ENCODE measurements at regions not wholly inside any gene's neighbourhood (a gene's known extent, or its start where the extent isn't known, plus 50 kb on each side); places are given as distances from the start of the nearest gene placed in this dataset.

DNA sequence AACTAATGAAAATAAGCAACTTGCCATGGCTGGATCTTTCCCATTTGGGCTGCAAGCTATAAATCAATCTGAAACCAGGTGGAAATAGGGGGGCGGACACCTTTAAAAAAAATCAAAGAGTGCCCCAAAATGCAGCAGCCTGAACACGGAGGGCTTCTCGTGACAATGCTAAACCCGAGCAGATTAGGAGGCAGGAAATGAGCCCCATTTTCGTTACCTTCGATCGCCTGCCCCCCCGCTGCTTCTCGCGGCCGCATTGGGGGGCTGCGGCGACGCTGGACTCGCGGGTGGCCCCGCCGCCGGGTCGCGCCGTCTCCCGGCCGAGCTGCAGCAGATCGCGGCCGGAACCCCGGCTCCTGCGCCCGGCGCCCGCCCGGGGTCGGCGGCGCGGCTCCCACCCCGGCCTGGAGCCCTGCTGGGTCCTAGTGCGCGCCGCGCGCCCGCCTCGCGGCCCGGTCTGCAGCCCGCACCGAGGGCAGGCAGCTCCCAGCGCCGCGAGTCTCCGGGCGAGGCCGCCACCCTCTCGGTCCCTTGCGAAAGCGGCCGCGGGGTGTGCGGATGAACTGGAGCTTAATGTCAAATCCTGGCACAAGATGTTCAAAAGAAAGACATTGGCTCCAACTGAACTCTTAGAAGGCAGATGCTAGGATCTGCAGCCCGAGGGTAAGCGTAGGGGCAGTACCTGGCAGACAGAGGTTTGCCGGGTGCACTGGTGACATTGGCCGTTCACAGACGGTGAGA is 201.9 kb upstream of the FOXN3 start:
- TF ChIP-seq, protein P1, sequence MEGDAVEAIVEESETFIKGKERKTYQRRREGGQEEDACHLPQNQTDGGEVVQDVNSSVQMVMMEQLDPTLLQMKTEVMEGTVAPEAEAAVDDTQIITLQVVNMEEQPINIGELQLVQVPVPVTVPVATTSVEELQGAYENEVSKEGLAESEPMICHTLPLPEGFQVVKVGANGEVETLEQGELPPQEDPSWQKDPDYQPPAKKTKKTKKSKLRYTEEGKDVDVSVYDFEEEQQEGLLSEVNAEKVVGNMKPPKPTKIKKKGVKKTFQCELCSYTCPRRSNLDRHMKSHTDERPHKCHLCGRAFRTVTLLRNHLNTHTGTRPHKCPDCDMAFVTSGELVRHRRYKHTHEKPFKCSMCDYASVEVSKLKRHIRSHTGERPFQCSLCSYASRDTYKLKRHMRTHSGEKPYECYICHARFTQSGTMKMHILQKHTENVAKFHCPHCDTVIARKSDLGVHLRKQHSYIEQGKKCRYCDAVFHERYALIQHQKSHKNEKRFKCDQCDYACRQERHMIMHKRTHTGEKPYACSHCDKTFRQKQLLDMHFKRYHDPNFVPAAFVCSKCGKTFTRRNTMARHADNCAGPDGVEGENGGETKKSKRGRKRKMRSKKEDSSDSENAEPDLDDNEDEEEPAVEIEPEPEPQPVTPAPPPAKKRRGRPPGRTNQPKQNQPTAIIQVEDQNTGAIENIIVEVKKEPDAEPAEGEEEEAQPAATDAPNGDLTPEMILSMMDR (IDR thresholded peaks at IDR 0.05; ENCODE audit: unreplicated experiment): no peak
- H3K36me3 Mint-ChIP-seq: no peaks in the 10 kb centered on the region
- H3K27me3 Mint-ChIP-seq (ENCODE audit: low read depth): no peaks in the 10 kb centered on the region
- H3K4me3 Mint-ChIP-seq: peak overlapping the region; percentile 88
- peaks cover 54% of the 10 kb centered on the region for H3K4me1 Mint-ChIP-seq
- no peaks in the 10 kb centered on the region for H3K9me3 Mint-ChIP-seq
- H3K27ac Mint-ChIP-seq: peak overlapping the region; percentile 85
- peak; percentile 46 to 72 for DNase-seq (ENCODE audit: low spot score in 2 of 2, unreplicated experiment in 2 of 2)

DNA sequence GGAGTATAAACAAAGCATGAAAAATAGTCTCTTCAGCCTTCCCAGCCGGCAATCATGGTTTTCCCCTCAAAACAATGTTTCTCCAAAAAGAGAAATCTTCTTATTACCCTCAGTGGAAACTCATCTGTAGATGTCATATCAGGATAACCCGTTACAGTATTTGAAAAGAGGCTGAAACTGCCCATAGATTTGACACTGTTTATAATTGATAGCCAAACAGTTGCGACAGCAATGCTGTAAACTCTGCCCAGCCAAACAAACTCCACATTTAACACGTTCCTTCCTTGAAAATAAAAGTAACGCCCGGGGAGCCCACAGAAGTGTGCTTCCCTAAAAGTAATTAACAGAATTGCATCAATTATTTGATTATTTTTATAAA is 201.3 kb upstream of the FOXN3 start:
- Mint-ChIP-seq H3K4me1 (peaks cover 54% of the 10 kb centered on the region), H3K27me3 (ENCODE audit: low read depth) (no peaks in the 10 kb centered on the region), H3K27ac (peak overlapping the region; percentile 86), H3K9me3 (no peaks in the 10 kb centered on the region), H3K4me3 (peak overlapping the region; percentile 88), H3K36me3 (no peaks in the 10 kb centered on the region)
- TF ChIP-seq, protein P1 (IDR thresholded peaks at IDR 0.05; ENCODE audit: unreplicated experiment): no peak
- DNase-seq (ENCODE audit: low spot score in 2 of 2, unreplicated experiment in 2 of 2): no peak

DNA sequence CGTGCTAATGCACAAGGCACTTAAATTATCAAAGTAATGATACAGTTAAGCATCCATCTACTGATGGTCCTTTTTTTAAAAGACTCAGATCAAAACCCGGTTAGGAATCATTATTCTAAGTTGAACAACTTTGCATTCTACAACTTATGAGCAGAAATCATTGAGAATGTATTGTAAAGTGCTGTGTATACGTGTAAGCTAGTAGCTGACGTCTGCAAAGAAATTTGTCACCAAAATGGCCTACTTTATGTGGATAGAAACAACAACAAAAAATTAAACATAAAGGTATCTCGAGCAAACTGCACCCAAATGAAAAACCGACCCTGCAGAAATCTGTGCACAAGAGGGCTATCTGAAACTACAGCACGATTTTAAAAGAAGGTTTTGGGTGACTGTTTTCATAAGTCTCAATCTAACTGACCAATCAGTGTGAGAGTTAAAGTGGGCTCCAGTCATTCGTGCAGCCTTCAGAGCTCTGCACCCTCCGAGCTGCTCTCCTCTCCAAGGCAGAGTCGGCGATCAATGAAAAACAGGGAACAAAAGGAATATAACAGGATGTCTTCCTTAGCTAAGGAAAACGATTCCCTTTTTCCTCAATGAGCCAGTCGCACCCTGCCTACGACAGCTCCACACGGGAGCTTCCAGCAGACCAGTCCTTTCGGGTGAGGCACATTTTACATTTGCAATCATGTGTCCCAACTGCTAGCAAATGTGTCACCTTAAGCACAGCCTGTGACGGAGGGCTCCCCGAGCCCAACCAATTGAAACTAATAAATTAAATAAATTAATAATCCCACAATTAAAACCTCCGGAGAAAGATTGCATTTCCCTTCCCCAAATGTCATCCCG is 200.7 kb upstream of the FOXN3 start:
- H3K36me3 Mint-ChIP-seq: peaks cover 1% of the 10 kb centered on the region
- peak overlapping the region; percentile 88 for H3K4me3 Mint-ChIP-seq
- TF ChIP-seq, protein P1 (IDR thresholded peaks at IDR 0.05; ENCODE audit: unreplicated experiment): no peak
- peak overlapping the region; percentile 86 for H3K27ac Mint-ChIP-seq
- no peaks in the 10 kb centered on the region for H3K9me3 Mint-ChIP-seq
- H3K27me3 Mint-ChIP-seq (ENCODE audit: low read depth): no peaks in the 10 kb centered on the region
- DNase-seq (ENCODE audit: low spot score in 2 of 2, unreplicated experiment in 2 of 2): no peak
- peaks cover 54% of the 10 kb centered on the region for H3K4me1 Mint-ChIP-seq

DNA sequence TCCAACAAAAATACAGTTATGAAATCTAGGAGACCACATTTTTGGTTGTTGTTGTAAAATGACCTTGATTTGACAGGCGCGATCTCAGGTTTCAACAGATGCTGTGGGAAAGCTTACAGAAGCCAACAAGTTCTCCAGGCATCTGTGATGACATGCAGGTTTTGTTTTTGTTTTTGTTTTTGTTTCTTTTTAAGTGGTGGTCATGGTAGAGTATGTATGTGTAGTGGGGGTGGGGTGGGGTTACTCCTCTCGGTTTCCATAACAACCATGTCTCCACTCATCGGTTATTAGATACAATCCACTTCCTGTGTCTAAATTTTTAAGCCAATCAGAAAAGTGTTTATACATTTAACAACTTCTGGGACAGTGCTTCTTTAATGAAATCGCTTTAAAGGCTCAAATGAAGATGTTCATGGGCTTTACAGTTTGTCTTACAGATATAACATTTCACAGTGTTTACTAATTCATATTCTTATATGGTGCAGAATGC is 199.9 kb upstream of the FOXN3 start:
- no peak for DNase-seq (ENCODE audit: low spot score in 2 of 2, unreplicated experiment in 2 of 2)
- TF ChIP-seq, protein P1 (IDR thresholded peaks at IDR 0.05; ENCODE audit: unreplicated experiment): no peak
- peaks cover 54% of the 10 kb centered on the region for H3K4me1 Mint-ChIP-seq

DNA sequence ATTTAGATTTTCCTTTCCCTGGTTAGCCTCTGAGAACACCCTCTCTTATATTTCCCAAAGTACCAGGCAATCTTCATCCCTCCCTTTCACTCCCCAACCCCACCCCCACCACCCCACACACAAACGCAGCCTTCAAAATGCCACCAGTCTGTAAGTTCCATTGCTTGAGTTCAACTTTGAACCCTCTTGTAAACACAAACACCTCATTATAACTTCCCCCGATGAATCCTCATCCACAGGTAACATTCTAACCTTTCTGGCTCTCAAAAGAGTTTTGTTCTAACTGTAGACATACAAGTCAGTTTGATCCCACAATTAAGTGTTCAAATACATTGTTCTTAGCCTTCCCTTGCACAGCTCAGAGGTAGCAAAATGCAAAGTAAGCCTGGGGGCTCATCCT is 199.4 kb upstream of the FOXN3 start:
- Mint-ChIP-seq H3K4me3 (peak overlapping the region; percentile 88), H3K4me1 (peaks cover 54% of the 10 kb centered on the region), H3K36me3 (peaks cover 1% of the 10 kb centered on the region), H3K9me3 (no peaks in the 10 kb centered on the region), H3K27ac (peak overlapping the region; percentile 57), H3K27me3 (ENCODE audit: low read depth) (no peaks in the 10 kb centered on the region)
- DNase-seq (ENCODE audit: low spot score in 2 of 2, unreplicated experiment in 2 of 2): no peak
- TF ChIP-seq, protein P1 (IDR thresholded peaks at IDR 0.05; ENCODE audit: unreplicated experiment): no peak

More for the DNA sequence above, 199.9 kb upstream of the FOXN3 start:
- Mint-ChIP-seq H3K4me3 (peak overlapping the region; percentile 88), H3K9me3 (no peaks in the 10 kb centered on the region), H3K36me3 (peaks cover 1% of the 10 kb centered on the region), H3K27ac (peak overlapping the region; percentile 71), H3K27me3 (ENCODE audit: low read depth) (no peaks in the 10 kb centered on the region)

All from mesothelial cell of epicardium (in vitro differentiated cells).